AG09319 (cell line): ENCODE measurements at regions not wholly inside any gene's neighbourhood (a gene's known extent, or its start where the extent isn't known, plus 50 kb on each side); places are given as distances from the start of the nearest gene placed in this dataset.
"Not testable (repeated sequence)": the region's sequence is repeated elsewhere in the genome, so short reads cannot be mapped to it uniquely, and the experiment has no call there.

Experiments
- DNase-seq: peaks from one replicate; pipeline ENCODE4 v3.0.0-alpha.2; 2010; ENCODE audit warnings: low read depth; ENCODE audit errors: extremely low read depth
- CTCF ChIP-seq: IDR thresholded peaks from 2 replicates; pipeline ENCODE4 v1.5.1; 2011; ENCODE audit warnings: low read depth, mild to moderate bottlenecking, inconsistent platforms, low read length, moderate library complexity

GRCh38 chr5:87582149-87582548, 169.4 kb upstream of the CCNH start:
- TF ChIP-seq CTCF = no peak
- no peak for DNase-seq

DNA sequence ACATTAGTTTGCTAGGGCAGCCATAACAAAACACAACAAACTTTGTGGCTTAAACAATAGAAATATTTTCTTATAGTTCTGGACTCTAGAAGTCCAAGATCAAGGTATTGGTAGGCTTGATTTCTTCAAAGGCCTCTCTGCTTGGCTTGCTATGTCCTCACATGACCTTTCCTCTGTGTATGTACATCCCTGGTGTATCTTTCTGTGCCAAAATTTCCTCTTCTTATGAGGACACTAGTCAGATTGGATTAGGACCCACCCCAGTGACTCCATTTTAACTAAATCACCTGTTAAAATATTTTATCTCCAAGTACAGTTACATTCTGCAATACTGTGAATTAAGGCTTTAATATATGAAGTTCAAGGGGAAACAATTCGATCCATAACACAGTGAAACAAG, 168.9 kb upstream of the CCNH start:
- DNase-seq = no peak
- no peak for TF ChIP-seq CTCF

DNA sequence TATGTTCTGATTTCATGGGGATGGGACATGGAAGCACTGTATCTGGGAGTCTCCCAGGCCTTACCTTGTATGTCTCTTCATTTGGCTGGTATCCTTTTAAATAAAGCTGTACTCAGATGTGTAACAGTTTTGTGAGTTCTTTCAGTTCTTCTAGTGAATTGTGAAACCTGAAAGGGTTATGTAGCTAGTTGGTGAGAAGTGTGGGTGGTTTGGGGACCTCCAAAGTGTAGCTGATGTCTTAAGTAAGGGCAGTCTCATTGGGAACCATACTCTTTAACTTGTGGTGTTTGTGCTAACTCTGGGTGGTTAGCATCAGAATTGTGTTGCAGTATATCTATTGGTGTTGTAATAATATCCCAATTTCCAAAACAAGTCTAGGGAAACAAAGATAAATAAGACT, 166.9 kb upstream of the CCNH start:
- no peak for TF ChIP-seq CTCF
- no peak for DNase-seq

- DNase-seq = no peak
- TF ChIP-seq CTCF = no peak
Measured at GRCh38 chr5:87576867-87577266, 164.1 kb upstream of the CCNH start.

- not testable (repeated sequence) for DNase-seq
Measured at GRCh38 chr5:87576306-87576705, 163.6 kb upstream of the CCNH start.

DNA sequence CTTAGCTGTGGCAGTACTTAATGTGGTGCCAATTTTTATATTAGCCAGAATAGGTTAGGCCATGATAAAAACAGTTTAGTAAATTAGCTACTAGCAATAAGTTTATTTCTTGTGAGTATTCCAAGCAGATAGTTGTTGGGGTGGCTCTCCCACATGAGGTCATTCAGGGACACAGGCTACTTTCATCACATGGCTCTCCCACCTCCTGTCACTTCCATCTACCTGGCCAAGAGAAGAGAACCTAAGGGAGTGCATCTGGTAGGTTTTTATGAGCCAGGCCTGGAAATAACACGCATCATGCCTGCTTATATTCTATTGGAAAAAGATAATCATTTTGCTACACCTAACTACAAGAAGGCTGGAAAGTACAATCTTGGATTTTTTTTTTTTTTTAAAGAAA, 161.4 kb upstream of the CCNH start:
- no peak for DNase-seq
- TF ChIP-seq CTCF = no peak

GRCh38 chr5:87572611-87573010, 159.9 kb upstream of the CCNH start:
- DNase-seq = no peak
- TF ChIP-seq CTCF = no peak

DNA sequence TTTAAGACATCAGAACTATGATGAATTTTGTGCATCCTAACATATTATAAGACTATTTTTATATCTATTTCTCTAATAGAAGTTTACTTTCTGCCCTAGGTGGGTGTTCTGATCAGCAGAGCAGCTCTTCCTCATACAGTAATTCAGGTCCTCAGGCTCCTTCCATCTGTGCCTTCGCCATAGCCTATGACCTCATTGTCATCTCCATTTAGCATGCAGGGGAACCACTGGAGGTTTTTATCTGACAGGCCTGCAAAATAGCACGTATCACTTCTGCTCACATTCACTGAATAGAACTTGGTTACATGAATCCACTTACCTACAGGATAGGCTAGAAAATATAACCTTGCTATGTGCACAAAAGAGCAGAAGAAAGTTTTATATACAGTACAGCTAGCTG, 159.4 kb upstream of the CCNH start:
- TF ChIP-seq CTCF = no peak
- no peak for DNase-seq
